ENCODE measurements at regions not wholly inside any gene's neighbourhood (a gene's known extent, or its start where the extent isn't known, plus 50 kb on each side); places are given as distances from the start of the nearest gene placed in this dataset.

DNA sequence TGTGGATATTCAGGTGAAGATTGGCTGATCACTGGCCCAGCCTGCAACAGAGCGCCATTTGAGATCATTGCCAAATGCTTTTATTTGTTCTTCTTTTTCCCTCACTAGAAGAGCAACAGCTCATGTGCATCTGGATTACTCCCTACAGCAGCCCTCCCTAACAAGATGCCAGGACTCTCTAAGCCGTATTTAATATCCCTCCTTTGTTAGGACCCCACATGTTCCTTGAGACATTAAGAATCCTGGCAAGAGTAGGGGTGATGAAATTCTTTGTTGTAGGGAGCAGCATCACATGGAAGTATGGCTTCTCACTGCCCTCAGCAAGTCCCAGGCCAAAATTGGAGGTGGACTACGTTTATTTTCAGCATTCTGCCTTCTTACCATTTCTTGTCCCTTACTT is 167.8 kb downstream of the PAX1 start:
- no peak overlapping the region for H3K27ac Mint-ChIP-seq

DNA sequence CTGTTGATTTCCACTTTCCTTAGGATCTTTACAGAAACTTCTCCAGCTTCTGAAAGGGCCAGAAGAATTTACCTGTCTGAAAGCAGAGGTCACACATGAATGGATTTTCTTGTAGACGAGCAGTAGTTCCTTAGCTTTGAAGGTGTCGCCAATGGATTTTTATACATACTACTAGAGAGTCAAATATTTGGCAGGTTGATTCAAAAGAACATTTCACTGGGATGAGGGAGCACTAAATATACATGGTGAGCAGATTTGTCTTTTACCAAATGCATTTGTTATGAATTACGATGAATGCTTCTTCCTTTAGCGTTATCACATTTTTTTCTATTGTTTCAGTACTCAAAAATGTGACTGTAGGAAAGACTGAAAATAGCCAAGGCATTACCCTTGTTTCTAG is 162.3 kb downstream of the PAX1 start:
- no peaks in the 10 kb centered on the region for H3K36me3 Mint-ChIP-seq (ENCODE audit: low read depth)
- no peaks in the 10 kb centered on the region for H3K27me3 Mint-ChIP-seq
- H3K4me1 Mint-ChIP-seq (ENCODE audit: low read depth) = no peaks in the 10 kb centered on the region
- no peak overlapping the region for H3K4me3 Mint-ChIP-seq
- no peaks in the 10 kb centered on the region for H3K9me3 Mint-ChIP-seq
- H3K27ac Mint-ChIP-seq = no peak overlapping the region

More for the DNA sequence above, 167.8 kb downstream of the PAX1 start:
- H3K27me3 Mint-ChIP-seq = no peaks in the 10 kb centered on the region
- H3K36me3 Mint-ChIP-seq (ENCODE audit: low read depth) = no peaks in the 10 kb centered on the region
- H3K4me3 Mint-ChIP-seq = no peak overlapping the region
- H3K9me3 Mint-ChIP-seq = peaks cover 12% of the 10 kb centered on the region
- H3K4me1 Mint-ChIP-seq (ENCODE audit: low read depth) = no peaks in the 10 kb centered on the region

DNA sequence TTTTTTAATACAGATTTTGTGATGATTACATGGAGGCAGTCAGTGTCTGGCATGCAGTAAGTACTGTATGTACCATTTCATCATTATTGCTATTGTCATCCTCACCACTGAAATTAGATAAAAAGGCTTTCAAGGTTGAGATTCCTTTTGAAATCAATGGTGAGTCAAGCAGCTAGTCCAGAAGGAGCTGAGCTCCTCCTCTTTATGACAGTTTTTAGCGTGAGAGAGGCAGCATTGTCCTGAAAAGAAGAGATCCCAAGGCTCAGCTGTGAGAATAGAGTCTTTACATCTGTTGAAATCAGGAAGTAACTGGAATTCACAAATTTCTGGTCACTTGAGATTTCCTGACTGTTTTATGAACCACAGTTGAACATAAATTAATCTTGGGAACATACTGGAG is 161.9 kb downstream of the PAX1 start:
- no peaks in the 10 kb centered on the region for H3K36me3 Mint-ChIP-seq (ENCODE audit: low read depth)
- no peaks in the 10 kb centered on the region for H3K27me3 Mint-ChIP-seq
- no peak overlapping the region for H3K27ac Mint-ChIP-seq
- no peak overlapping the region for H3K4me3 Mint-ChIP-seq
- no peaks in the 10 kb centered on the region for H3K4me1 Mint-ChIP-seq (ENCODE audit: low read depth)
- H3K9me3 Mint-ChIP-seq = peaks cover 4% of the 10 kb centered on the region

DNA sequence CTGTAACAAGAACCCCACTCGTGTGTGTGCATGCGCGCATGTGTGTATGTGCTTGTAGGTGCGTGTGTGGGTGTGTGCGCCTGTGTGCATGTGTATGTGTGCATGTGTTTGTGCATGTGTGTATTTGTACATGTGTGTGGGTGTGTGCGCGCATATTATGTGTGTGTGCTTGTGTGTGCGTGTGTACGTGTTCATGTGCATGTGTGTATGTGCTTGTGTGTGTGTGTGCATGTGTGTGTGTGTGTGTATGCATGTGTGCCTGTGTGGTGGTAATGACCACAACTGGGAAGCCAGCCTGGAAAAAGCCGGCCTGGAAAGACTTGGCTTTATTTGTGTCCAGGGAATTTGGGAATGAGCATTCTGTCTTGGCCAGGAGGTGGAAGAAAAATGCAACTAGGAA is 157.5 kb downstream of the PAX1 start:
- Mint-ChIP-seq H3K4me1 (ENCODE audit: low read depth) (no peaks in the 10 kb centered on the region), H3K4me3 (no peak overlapping the region), H3K9me3 (peaks cover 13% of the 10 kb centered on the region), H3K27ac (no peak overlapping the region), H3K36me3 (ENCODE audit: low read depth) (no peaks in the 10 kb centered on the region), H3K27me3 (no peaks in the 10 kb centered on the region)

DNA sequence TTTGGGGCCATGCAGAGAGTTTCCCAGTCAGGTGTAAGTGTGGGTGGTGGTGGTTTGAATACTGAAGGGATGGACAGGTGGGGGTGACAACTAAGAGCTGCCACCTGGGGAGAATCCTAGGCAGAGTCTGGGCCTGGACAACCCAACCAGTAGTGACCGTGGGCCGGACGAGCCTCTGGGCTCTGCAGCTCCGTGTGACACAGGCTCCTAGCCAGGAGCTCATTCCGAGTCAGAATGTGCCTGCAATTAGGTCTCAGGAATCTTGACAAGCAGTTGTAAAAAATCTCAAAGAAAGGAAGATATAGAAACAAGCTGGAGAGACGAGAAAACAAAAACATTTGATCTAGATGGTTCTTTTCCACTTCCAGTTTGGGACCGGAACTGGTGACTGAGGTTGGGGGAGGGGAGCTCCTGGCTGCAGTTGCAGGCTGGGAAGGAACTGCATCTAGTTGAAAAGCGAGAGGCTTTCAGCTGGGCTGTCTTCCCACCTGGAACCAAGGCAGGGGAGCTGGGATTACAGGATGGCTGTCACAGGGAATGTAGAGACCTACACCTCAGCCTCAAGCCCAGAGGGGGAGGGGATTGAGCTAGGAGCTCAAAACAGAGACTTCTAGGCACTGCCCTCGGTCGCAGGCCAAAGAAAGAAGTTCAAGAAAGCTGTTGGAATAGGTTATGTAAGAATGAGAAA is 156.9 kb downstream of the PAX1 start:
- Mint-ChIP-seq H3K9me3 (peaks cover 13% of the 10 kb centered on the region), H3K4me1 (ENCODE audit: low read depth) (no peaks in the 10 kb centered on the region), H3K27me3 (no peaks in the 10 kb centered on the region), H3K4me3 (no peak overlapping the region), H3K36me3 (ENCODE audit: low read depth) (no peaks in the 10 kb centered on the region), H3K27ac (no peak overlapping the region)

DNA sequence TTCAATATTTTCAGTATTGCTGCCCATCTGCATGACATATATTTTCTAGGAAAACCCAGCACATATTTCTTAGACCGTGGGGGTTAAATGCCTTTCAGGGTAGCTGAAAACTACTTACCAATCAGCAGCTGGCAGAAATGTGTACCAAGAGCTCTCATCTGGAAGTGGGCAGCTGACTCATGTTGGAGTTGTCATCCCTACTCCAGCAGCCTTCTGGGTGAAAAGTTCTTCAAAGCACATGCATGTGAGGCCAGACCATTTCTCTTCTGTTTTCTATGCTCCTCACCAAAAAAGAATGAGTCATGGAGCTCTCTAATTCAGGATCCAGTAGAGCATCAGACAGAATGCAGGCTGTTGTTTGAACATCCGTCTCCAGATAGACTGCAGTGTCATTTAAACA is 135.5 kb downstream of the PAX1 start:
- H3K27me3 Mint-ChIP-seq = no peaks in the 10 kb centered on the region
- H3K9me3 Mint-ChIP-seq = peaks cover 4% of the 10 kb centered on the region
- no peaks in the 10 kb centered on the region for H3K4me1 Mint-ChIP-seq (ENCODE audit: low read depth)
- no peak overlapping the region for H3K27ac Mint-ChIP-seq
- H3K4me3 Mint-ChIP-seq = no peak overlapping the region
- H3K36me3 Mint-ChIP-seq (ENCODE audit: low read depth) = no peaks in the 10 kb centered on the region

DNA sequence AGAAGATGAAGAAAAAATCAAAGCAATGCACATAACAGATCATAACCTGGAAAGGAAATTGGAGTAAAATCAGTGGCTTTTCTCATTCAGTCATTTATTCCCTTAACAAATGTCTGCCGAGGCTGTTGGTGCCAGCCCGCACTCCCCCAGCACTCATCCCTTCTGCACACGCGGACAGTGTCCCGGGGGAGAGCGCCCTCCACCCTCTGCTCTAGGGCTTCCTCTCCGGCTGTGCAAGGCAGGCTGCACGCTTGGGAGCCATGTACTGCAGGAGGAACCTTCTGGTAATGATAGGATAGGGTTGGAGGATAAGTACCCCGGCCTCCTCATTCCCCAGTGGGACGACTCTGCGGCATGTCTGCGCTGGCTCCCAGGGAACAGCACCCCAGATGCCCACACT is 134.5 kb downstream of the PAX1 start:
- Mint-ChIP-seq H3K36me3 (ENCODE audit: low read depth) (no peaks in the 10 kb centered on the region), H3K27ac (no peak overlapping the region), H3K27me3 (no peaks in the 10 kb centered on the region), H3K4me3 (no peak overlapping the region), H3K9me3 (peaks cover 4% of the 10 kb centered on the region), H3K4me1 (ENCODE audit: low read depth) (no peaks in the 10 kb centered on the region)

DNA sequence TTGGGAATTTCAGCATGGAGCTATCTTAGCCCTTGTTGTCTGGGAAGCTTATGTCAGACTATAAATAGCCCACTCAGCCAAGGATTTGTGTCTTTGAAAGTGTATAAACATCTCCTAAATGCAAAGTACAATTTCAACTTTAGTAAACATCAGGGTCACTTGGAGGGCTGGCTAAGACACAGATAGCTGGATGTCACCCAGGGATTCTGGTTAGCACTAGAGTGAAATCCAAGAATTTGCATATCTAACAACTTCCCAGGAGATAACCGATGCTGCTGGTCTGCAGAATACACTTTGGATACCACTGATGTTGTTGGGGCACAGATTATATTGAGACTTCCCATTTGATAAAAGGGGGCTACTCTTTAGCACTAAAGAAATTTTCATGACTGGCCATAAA is 130.9 kb downstream of the PAX1 start:
- Mint-ChIP-seq H3K9me3 (peaks cover 4% of the 10 kb centered on the region), H3K4me3 (no peak overlapping the region), H3K4me1 (ENCODE audit: low read depth) (no peaks in the 10 kb centered on the region), H3K27ac (no peak overlapping the region), H3K36me3 (ENCODE audit: low read depth) (no peaks in the 10 kb centered on the region), H3K27me3 (no peaks in the 10 kb centered on the region)

DNA sequence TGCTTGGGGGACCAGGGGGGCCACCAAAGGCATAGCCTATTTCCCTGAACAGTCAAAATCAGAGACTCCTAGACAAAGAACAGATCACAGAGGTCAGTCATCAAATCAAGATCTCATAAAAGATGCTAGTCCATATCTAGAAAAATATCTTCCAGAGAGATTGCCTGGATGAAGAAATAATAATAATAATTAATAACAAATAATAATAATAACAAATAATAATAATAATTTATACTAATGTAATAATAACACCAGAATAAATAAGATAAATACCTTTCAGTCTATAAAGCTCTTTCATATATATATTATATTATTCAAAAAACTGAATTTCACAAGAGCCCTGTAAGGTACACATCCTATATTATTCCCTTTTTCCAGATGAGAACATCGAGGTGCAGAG is 129.6 kb downstream of the PAX1 start:
- no peaks in the 10 kb centered on the region for H3K4me1 Mint-ChIP-seq (ENCODE audit: low read depth)

DNA sequence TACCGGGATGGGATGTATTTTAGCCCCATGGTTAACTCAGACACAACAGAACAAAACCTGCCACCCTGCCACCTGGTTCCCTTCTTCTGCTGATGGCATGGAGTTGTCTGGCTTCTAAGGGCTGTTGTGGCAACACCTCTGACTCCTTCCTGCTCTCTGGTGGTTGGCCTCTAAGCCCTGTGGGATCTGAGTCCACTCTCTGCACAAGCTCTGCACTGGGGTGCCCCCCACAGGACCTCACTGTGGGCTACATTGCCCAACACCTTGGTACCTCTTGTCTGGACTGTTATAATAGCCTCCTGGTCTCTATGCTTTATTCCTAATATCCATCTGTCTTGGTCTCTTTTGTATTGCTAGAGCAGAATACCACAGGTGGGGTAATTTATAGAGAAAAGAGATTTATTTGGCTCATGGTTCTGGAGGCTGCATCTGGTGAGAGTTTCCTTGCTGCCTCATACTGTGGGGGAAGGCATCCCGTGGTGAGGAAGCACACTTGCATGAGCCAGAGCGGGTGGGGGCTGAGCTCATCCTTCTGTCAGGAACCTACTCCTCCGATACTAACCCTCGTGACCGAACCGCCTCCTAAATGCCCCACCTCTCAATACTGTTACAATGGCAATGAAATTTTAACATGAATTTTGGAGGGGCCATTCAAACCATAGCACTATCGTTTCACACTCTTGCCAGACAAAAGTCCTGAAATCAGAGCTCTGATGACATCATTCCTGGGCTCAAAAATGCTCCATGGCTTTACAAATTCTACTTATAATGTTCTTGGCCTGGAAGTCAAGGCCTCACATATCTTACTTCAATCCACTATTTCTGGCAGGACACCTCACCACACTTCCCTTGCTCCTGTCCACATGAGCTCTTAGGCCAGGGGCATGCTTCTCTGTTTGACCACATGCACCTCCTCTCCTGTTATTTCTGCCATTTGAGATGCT is 127.2 kb downstream of the PAX1 start:
- H3K27ac Mint-ChIP-seq = no peak overlapping the region
- no peak overlapping the region for H3K4me3 Mint-ChIP-seq

More for the DNA sequence above, 129.6 kb downstream of the PAX1 start:
- H3K9me3 Mint-ChIP-seq = peaks cover 4% of the 10 kb centered on the region
- H3K4me3 Mint-ChIP-seq = no peak overlapping the region
- no peak overlapping the region for H3K27ac Mint-ChIP-seq
- no peaks in the 10 kb centered on the region for H3K27me3 Mint-ChIP-seq
- no peaks in the 10 kb centered on the region for H3K36me3 Mint-ChIP-seq (ENCODE audit: low read depth)

DNA sequence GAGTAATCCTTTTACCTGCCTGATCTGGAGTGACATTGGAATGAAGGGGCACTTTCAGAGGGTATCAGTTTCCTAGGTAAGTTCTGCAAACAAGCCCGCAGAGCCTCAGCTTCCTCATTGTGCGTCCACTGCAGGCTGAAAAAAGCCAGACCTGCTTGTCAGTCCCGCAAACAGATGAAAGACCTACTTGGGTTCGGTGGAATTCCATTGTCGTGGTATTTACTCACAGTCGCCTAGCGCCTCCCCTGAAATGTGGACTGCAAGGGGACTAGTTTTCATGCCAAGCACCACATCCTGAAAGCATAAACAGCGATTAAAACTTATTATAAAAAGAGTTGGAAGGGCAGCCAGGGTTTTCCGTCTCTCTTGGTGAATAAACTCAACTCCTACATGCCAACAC is 121.5 kb downstream of the PAX1 start:
- H3K27ac Mint-ChIP-seq = no peak overlapping the region
- no peaks in the 10 kb centered on the region for H3K36me3 Mint-ChIP-seq (ENCODE audit: low read depth)
- H3K4me3 Mint-ChIP-seq = no peak overlapping the region
- no peaks in the 10 kb centered on the region for H3K27me3 Mint-ChIP-seq
- no peaks in the 10 kb centered on the region for H3K4me1 Mint-ChIP-seq (ENCODE audit: low read depth)
- no peaks in the 10 kb centered on the region for H3K9me3 Mint-ChIP-seq

More for the DNA sequence above, 127.2 kb downstream of the PAX1 start:
- Mint-ChIP-seq H3K9me3 (no peaks in the 10 kb centered on the region), H3K36me3 (ENCODE audit: low read depth) (no peaks in the 10 kb centered on the region), H3K27me3 (no peaks in the 10 kb centered on the region), H3K4me1 (ENCODE audit: low read depth) (no peaks in the 10 kb centered on the region)

DNA sequence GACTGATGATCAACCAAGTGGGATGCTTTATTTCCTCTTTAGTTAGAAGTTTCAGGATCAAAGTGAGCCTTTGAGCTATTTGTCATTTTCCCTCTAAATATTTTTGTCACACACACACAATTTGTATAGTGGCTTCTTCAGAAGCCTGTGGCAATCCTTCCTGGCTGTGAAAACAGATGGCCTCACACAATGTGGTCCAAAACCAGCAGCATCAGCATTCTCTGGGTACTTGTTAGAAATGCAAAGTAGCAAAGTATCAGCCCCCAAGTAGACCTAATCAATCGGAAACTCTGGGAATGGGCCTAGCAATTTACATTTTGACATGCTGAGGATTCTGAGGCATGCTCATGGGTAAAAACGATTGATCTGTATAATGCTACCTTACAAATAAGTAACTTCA is 115.9 kb downstream of the PAX1 start:
- Mint-ChIP-seq H3K36me3 (ENCODE audit: low read depth) (no peaks in the 10 kb centered on the region), H3K9me3 (no peaks in the 10 kb centered on the region), H3K4me1 (ENCODE audit: low read depth) (no peaks in the 10 kb centered on the region), H3K4me3 (no peak overlapping the region), H3K27ac (no peak overlapping the region), H3K27me3 (no peaks in the 10 kb centered on the region)

DNA sequence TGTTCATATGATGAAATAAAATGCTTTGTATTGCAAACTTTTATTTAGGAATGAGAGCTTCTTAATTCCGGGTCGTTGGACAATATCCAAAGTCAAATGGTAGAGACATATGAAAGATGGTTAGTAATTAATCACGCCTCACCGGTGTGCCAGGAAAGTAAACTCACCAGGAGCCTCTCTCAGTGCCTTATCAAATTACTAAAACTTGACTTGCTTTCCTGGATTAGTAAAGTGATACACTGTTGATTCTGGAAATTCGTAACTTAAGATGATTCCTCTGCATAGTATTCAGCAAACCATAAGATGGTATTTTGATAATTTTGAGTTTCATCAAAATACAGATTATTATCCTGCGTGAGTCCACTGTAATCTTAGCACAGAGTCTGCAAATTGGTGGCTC is 115.2 kb downstream of the PAX1 start:
- no peaks in the 10 kb centered on the region for H3K9me3 Mint-ChIP-seq
- no peaks in the 10 kb centered on the region for H3K36me3 Mint-ChIP-seq (ENCODE audit: low read depth)
- no peaks in the 10 kb centered on the region for H3K27me3 Mint-ChIP-seq
- H3K4me3 Mint-ChIP-seq = no peak overlapping the region
- H3K27ac Mint-ChIP-seq = no peak overlapping the region
- H3K4me1 Mint-ChIP-seq (ENCODE audit: low read depth) = no peaks in the 10 kb centered on the region

DNA sequence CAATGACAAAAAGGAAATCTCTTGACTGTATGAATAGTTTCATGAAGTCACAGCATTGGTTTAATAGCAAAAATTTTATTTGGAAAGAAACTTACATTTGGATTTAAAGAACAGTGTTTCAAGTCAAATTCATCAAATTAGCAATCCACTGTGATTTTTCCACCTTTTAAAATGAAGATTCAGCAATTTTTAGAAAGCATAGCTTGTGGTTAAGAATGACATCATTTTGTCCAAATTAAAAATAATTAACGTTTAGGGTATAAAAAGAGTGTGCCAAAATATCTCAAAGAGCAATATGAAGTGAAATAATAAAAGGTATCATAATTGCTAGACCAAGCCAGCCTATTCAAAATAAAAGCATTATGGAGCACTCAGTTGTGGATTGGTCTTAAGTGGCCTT is 114.6 kb downstream of the PAX1 start:
- H3K27ac Mint-ChIP-seq = no peak overlapping the region
- H3K27me3 Mint-ChIP-seq = no peaks in the 10 kb centered on the region
- no peaks in the 10 kb centered on the region for H3K4me1 Mint-ChIP-seq (ENCODE audit: low read depth)
- no peaks in the 10 kb centered on the region for H3K9me3 Mint-ChIP-seq
- H3K4me3 Mint-ChIP-seq = no peak overlapping the region
- H3K36me3 Mint-ChIP-seq (ENCODE audit: low read depth) = no peaks in the 10 kb centered on the region

DNA sequence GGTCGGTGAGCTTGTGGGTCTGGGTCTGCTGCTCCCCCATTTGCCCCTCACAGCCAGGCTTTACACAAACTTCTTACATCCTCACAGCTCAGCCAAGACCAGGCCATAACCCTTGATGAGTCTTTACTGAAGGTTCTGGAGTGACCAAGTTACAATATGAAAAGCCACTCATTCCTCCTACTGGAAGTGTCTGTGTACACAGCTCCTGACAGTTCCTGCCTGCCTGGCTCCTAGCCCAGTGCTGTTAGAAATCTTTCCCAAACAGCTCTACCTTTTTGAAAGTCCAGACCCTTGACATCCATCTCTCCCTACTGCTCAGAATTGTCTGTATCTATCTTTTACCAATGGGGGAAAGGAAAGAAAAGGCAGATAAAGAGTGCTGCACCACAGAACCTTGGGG is 106.9 kb downstream of the PAX1 start:
- H3K27me3 Mint-ChIP-seq = peaks cover 3% of the 10 kb centered on the region
- no peak overlapping the region for H3K4me3 Mint-ChIP-seq
- H3K9me3 Mint-ChIP-seq = peaks cover 9% of the 10 kb centered on the region
- no peaks in the 10 kb centered on the region for H3K36me3 Mint-ChIP-seq (ENCODE audit: low read depth)
- H3K4me1 Mint-ChIP-seq (ENCODE audit: low read depth) = no peaks in the 10 kb centered on the region
- no peak overlapping the region for H3K27ac Mint-ChIP-seq

All from stimulated activated naive CD8-positive, alpha-beta T cell treated with anti-CD3 and anti-CD28 coated beads, Interleukin-15, Interleukin-2, amounts not matched to agents 100 ng/mL and 50 ng/mL, for 24 hours (primary cell).